ENCODE measurements at regions not wholly inside any gene's neighbourhood (a gene's known extent, or its start where the extent isn't known, plus 50 kb on each side); places are given as distances from the start of the nearest gene placed in this dataset.

DNA sequence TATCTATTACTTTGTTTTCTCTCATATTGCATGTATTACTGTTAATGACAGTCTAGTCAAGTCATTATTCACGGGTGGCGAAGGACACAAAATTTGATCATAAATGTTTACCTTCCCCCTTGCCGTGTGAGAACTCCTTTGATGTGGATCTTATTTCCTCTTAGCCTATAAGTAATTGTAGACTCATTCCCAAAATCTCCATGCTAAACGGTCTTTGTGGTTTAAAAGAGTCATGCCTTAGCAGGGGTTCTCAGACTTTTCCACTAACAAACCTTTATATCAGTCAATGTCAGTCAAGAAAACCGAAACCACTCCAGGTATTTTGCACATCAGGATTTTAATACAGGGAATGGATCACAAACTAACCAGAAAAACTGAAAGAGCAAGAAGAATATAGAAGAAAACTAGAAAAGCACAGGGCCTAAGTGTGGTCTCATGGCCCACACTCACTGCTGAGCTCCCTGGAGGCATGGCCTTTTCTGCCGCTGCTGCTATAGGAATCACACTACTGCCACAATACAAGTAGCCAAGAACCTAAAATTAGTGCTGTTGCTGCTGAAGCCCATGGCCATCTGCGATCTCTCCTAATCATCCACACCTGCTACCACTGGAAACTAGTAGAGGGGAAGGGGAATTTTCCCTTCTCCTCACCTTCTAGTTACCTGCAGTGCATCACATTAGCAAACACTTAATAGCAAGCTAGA is 186.0 kb upstream of the POU3F2 start:
- in situ Hi-C loops (cut with MboI) = no loop called here
- ChIA-PET SMC1A (ENCODE audit: uncharacterized antibody, unreplicated experiment) (no interaction called here), POLR2A (no interaction called here), RAD21 (ENCODE audit: unreplicated experiment) (no interaction called here), CTCF (no interaction called here)
- H3K27ac ChIP-seq (ENCODE audit: control insufficient read depth, insufficient read depth) = no peak overlapping the region
- no peak overlapping the region for H3K9ac ChIP-seq (ENCODE audit: control insufficient read depth, insufficient read depth, low read length)
- H3K9me3 ChIP-seq (replicated peaks; ENCODE audit: control insufficient read depth, insufficient read depth, low read length) = no peaks in the 10 kb centered on the region
- H3K4me3 ChIP-seq = no peak overlapping the region
- ATAC-seq (no peak), FAIRE-seq (no peak), DNase-seq (ENCODE audit: low read depth, low spot score) (no peak)
- intact Hi-C loops (cut with micrococcal nuclease; ENCODE audit: unreplicated experiment) = no loop called here
- no peaks in the 10 kb centered on the region for H4K20me1 ChIP-seq (ENCODE audit: control insufficient read depth, insufficient read depth)
- H3K79me2 ChIP-seq (ENCODE audit: control insufficient read depth, insufficient read depth, low read length) = no peaks in the 10 kb centered on the region
- TF ChIP-seq CEBPZ (IDR thresholded peaks at IDR 0.05; ENCODE audit: low read depth, low read length) (no peak), EED (IDR thresholded peaks at IDR 0.05; ENCODE audit: low read depth) (no peak), TARDBP (IDR thresholded peaks at IDR 0.05; ENCODE audit: borderline replicate concordance) (no peak), PKNOX1 (IDR thresholded peaks at IDR 0.05) (no peak), MTA3 (IDR thresholded peaks at IDR 0.05; ENCODE audit: borderline replicate concordance, low read length) (no peak)
- TF ChIP-seq, protein P1, sequence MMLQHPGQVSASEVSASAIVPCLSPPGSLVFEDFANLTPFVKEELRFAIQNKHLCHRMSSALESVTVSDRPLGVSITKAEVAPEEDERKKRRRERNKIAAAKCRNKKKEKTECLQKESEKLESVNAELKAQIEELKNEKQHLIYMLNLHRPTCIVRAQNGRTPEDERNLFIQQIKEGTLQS (IDR thresholded peaks at IDR 0.05; ENCODE audit: borderline replicate concordance, extremely low read depth, low read depth, low read length) = no peak
- no peaks in the 10 kb centered on the region for H3K36me3 ChIP-seq (ENCODE audit: control insufficient read depth in 2 of 2, insufficient read depth in 2 of 2, low read length in 1 of 2)
- no peak overlapping the region for H2AFZ ChIP-seq (ENCODE audit: control insufficient read depth, low read depth, low read length)
- H3K4me1 ChIP-seq (ENCODE audit: control insufficient read depth, insufficient read depth, low read length) = no peaks in the 10 kb centered on the region
- no peak overlapping the region for H3K4me2 ChIP-seq (ENCODE audit: control insufficient read depth, insufficient read depth)
- no TSS peak for BruUV-seq (replicated peaks)
- WGBS (ENCODE audit: insufficient coverage, insufficient replicate concordance, low lambda C conversion rate, missing lambda C conversion rate) = 21% methylated on average over 7 of the region's 7 CpGs
- no peaks in the 10 kb centered on the region for H3K27me3 ChIP-seq (replicated peaks in 1 of 2; ENCODE audit: control insufficient read depth in 2 of 2, insufficient read depth in 2 of 2, low read length in 1 of 2)

Measured in GM12878 (cell line).